Neural crest cell (in vitro differentiated cells): ENCODE measurements at regions not wholly inside any gene's neighbourhood (a gene's known extent, or its start where the extent isn't known, plus 50 kb on each side); places are given as distances from the start of the nearest gene placed in this dataset.
"Not testable (repeated sequence)": the region's sequence is repeated elsewhere in the genome, so short reads cannot be mapped to it uniquely, and the experiment has no call there.

Experiments used
- DNase-seq: peaks from one replicate; pipeline ENCODE4 v3.0.0; 2021; ENCODE audit warnings: low read depth, mixed read lengths, low spot score
- H3K27ac Mint-ChIP-seq: one replicate; pipeline ENCODE4 v1.8.0; 2021; ENCODE audit warnings: mild to moderate bottlenecking, mixed read lengths; ENCODE audit not compliant: unreplicated experiment
- H3K27me3 Mint-ChIP-seq: 2 replicates; pipeline ENCODE4 v1.8.0; 2021; ENCODE audit warnings: low read depth, mild to moderate bottlenecking, mixed read lengths
- H3K36me3 Mint-ChIP-seq: 2 replicates; pipeline ENCODE4 v1.8.0; 2021; ENCODE audit warnings: low read depth, mild to moderate bottlenecking, mixed read lengths
- H3K4me1 Mint-ChIP-seq: 2 replicates; pipeline ENCODE4 v1.8.0; 2021; ENCODE audit warnings: mixed read lengths
- H3K4me3 Mint-ChIP-seq: one replicate; pipeline ENCODE4 v1.8.0; 2021; ENCODE audit warnings: mild to moderate bottlenecking, mixed read lengths
- H3K9me3 Mint-ChIP-seq: 2 replicates; pipeline ENCODE4 v1.8.0; 2021; ENCODE audit warnings: mixed read lengths
- CTCF ChIP-seq: fragments of 200-600 bp; sonication (generic); conservative IDR thresholded peaks from 2 replicates; pipeline ENCODE4 v1.5.0; 2021; ENCODE audit warnings: antibody characterized with exemption, mild to moderate bottlenecking

GRCh38 chr16:16933861-16934260, 536.9 kb downstream of the XYLT1 start:
- Mint-ChIP-seq H3K9me3 (no peaks in the 10 kb centered on the region), H3K36me3 (no peaks in the 10 kb centered on the region), H3K4me1 (peaks cover 4% of the 10 kb centered on the region), H3K27me3 (peaks cover 15% of the 10 kb centered on the region), H3K4me3 (no peak overlapping the region), H3K27ac (no peak overlapping the region)
- TF ChIP-seq CTCF, result no peak
- DNase-seq, result no peak

DNA sequence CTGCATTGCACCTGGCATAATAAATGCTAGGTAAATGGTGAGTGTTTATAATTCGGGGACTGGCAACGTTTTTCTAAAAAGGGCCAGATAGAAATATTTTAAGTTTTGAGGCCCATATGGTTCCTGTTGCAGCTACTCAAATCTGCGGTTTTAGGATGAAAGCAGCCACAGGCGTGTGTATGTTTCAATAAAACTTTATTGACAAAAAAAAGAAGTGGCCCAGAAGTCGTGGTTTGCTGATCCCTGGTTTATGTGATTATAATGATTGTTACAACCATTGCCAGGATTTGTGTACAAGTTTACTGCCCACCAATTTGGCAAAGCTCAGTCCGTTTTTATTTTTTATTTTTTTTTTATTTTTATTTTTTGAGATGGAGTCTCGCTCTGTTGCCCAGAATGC, 536.1 kb downstream of the XYLT1 start:
- no peak for TF ChIP-seq CTCF
- Mint-ChIP-seq H3K4me3 (no peak overlapping the region), H3K36me3 (no peaks in the 10 kb centered on the region), H3K27me3 (peaks cover 18% of the 10 kb centered on the region), H3K27ac (no peak overlapping the region), H3K4me1 (peaks cover 5% of the 10 kb centered on the region), H3K9me3 (no peaks in the 10 kb centered on the region)
- DNase-seq, result no peak

DNA sequence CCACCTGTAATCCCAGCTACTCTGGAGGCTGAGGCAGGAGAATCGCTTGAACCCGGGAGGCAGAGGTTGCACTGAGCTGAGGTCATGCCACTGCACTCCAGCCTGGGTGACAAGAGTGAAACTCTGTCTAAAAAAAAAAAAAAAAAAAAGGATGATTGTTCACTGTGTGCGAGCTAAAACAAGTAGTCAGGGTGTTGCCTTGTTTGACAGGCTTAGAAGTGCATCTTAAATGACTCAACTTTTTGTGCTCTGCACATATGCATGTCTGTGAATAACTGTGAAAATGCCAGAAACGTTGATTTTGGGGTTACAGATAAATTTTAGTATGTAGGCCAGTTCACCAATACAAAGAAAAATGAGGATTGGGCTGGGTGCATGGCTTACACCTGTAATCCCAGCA, 534.9 kb downstream of the XYLT1 start:
- H3K27ac Mint-ChIP-seq, DNase-seq, H3K36me3 Mint-ChIP-seq, H3K9me3 Mint-ChIP-seq, H3K4me3 Mint-ChIP-seq: not testable (repeated sequence)
- H3K27me3 Mint-ChIP-seq, result peaks cover 21% of the 10 kb centered on the region
- peaks cover 15% of the 10 kb centered on the region for H3K4me1 Mint-ChIP-seq

- Mint-ChIP-seq H3K4me1 (peaks cover 15% of the 10 kb centered on the region), H3K27ac (no peak overlapping the region), H3K9me3 (no peaks in the 10 kb centered on the region), H3K4me3 (no peak overlapping the region), H3K36me3 (no peaks in the 10 kb centered on the region), H3K27me3 (peaks cover 21% of the 10 kb centered on the region)
- no peak for TF ChIP-seq CTCF
- no peak for DNase-seq
These were observed 533.2 kb downstream of the XYLT1 start for GRCh38 chr16:16937576-16937975.

DNA sequence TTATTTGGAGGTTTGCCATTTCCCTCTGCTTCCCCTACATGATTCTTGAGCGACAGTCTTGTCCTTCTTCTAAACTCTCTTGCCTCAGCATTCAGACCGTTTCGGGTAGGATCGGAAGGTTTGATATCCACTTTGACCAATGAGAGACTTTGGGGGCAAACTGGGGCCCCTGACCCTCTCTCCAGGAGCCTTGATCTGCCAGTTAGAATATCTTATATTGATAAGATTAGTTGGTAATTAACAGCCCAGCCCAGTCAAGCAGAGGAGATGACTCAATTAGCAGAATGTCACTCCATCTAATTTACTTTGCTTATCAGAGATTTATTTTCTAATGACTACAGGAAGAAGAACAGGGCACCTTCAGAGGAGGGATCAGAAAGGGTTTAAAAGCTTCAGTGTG, 532.8 kb downstream of the XYLT1 start:
- Mint-ChIP-seq H3K4me1 (peaks cover 15% of the 10 kb centered on the region), H3K4me3 (no peak overlapping the region)
- no peak for DNase-seq

DNA sequence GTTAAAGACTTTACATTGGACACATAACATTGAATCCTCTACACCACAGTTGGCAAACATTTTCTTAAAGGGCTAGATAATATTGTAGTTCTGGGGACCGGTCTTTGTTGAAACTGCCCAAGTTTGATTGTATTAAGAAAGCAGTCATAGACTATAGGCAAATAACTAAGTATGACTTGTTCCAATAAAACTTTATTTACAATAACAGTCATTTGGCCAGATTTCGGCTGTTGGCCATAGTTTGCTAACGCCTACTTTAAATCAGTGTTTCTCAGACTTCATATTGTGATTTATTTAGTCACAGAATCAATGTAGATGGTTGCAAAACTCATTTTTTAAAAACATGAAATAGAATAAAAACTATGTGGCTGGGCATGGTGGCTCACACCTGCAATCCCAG, 531.8 kb downstream of the XYLT1 start:
- H3K27ac Mint-ChIP-seq, result no peak overlapping the region
- H3K36me3 Mint-ChIP-seq, result no peaks in the 10 kb centered on the region
- H3K9me3 Mint-ChIP-seq, result no peaks in the 10 kb centered on the region
- H3K4me3 Mint-ChIP-seq, result no peak overlapping the region
- TF ChIP-seq CTCF, result no peak
- peaks cover 15% of the 10 kb centered on the region for H3K4me1 Mint-ChIP-seq
- DNase-seq, result no peak
- H3K27me3 Mint-ChIP-seq, result peaks cover 21% of the 10 kb centered on the region

More for the DNA sequence above, 532.8 kb downstream of the XYLT1 start:
- peaks cover 21% of the 10 kb centered on the region for H3K27me3 Mint-ChIP-seq
- no peak for TF ChIP-seq CTCF
- no peaks in the 10 kb centered on the region for H3K9me3 Mint-ChIP-seq
- H3K36me3 Mint-ChIP-seq, result no peaks in the 10 kb centered on the region
- no peak overlapping the region for H3K27ac Mint-ChIP-seq
